CD4-positive, alpha-beta T cell (primary cell): ENCODE measurements at regions not wholly inside any gene's neighbourhood (a gene's known extent, or its start where the extent isn't known, plus 50 kb on each side); places are given as distances from the start of the nearest gene placed in this dataset.

Experiments used
- ATAC-seq: fragments of 200-7000 bp; cut with Tn5 transposase; one replicate; pipeline ENCODE4 v1.10.0; 2022; ENCODE audit warnings: mild to moderate bottlenecking; ENCODE audit not compliant: poor library complexity
- CTCF ChIA-PET: fragments of 350-600 bp; sonication (Branson Sonifier 250); formaldehyde crosslinking; loops from one replicate; lab custom pipeline; 2021; ENCODE audit warnings: antibody characterized with exemption, inconsistent platforms; lab: Charles Lee
- POLR2A ChIA-PET: fragments of 350-600 bp; sonication (Branson Sonifier 250); formaldehyde crosslinking; loops from one replicate; lab custom pipeline; 2021; ENCODE audit warnings: antibody characterized with exemption, inconsistent platforms; lab: Charles Lee
- DNase-seq, 14 experiments: peaks; one replicate each; pipeline ENCODE4 v3.0.0-alpha.2; 2013 to 2020; ENCODE audit warnings: mixed read lengths in 2 of 14
- H3K27ac ChIP-seq, 2 donors: one replicate each; pipeline versions ENCODE4 v1.5.1 to v1.7.0; 2013; ENCODE audit warnings: low read length in 2 of 2, low read depth in 1 of 2, mild to moderate bottlenecking in 1 of 2
- H3K27me3 ChIP-seq, 2 experiments: 1 replicate in 1 of 2; 2 replicates in 1 of 2; pipeline versions ENCODE4 v1.6.1 to v1.7.0; 2013; ENCODE audit warnings: low read length in 2 of 2, control low read depth in 1 of 2, mild to moderate bottlenecking in 1 of 2, moderate library complexity in 1 of 2; ENCODE audit not compliant: insufficient read depth in 2 of 2, control insufficient read depth in 1 of 2
- H3K36me3 ChIP-seq: one replicate; pipeline ENCODE4 v1.6.1; 2013; ENCODE audit warnings: low read length, control low read depth; ENCODE audit not compliant: insufficient read depth
- H3K4me1 ChIP-seq: one replicate; pipeline ENCODE4 v1.6.1; 2013; ENCODE audit warnings: low read length, control low read depth; ENCODE audit not compliant: insufficient read depth
- H3K4me3 ChIP-seq: one replicate; pipeline ENCODE4 v1.5.1; 2013; ENCODE audit warnings: mild to moderate bottlenecking, low read length, moderate library complexity
- H3K9me3 ChIP-seq, 2 experiments: 1 replicate in 1 of 2; 2 replicates in 1 of 2; pipeline versions ENCODE4 v1.6.1 to v1.7.0; 2013; ENCODE audit warnings: low read length in 2 of 2, mild to moderate bottlenecking in 2 of 2, control low read depth in 1 of 2, moderate library complexity in 1 of 2; ENCODE audit not compliant: control insufficient read depth in 1 of 2, insufficient read depth in 1 of 2
- H3K27ac Mint-ChIP-seq: one replicate; pipeline ENCODE4 v1.8.0; 2020; ENCODE audit warnings: mixed read lengths
- H3K27me3 Mint-ChIP-seq: one replicate; pipeline ENCODE4 v1.8.0; 2021; ENCODE audit warnings: mixed read lengths
- H3K36me3 Mint-ChIP-seq: one replicate; pipeline ENCODE4 v1.8.0; 2021; ENCODE audit warnings: low read depth, mixed read lengths
- H3K4me1 Mint-ChIP-seq: one replicate; pipeline ENCODE4 v1.8.0; 2021; ENCODE audit warnings: low read depth, mixed read lengths
- H3K4me3 Mint-ChIP-seq: one replicate; pipeline ENCODE4 v1.8.0; 2020; ENCODE audit warnings: mild to moderate bottlenecking, mixed read lengths
- H3K9me3 Mint-ChIP-seq: one replicate; pipeline ENCODE4 v1.8.0; 2020; ENCODE audit warnings: mixed read lengths
- intact Hi-C, 2 experiments: fragments of 100-400 bp; cut with DNase I in 1 of 2; cut with micrococcal nuclease in 1 of 2; formaldehyde crosslinking; loops; one replicate each; pipeline versions ENCODE4 v1.15.1 to v1.9.0; 2023 to 2025; cut with DNase I, micrococcal nuclease
- TF ChIP-seq, protein P1 (sequence below): fragments of 200-600 bp; IDR thresholded peaks from one replicate; pipeline ENCODE4 v1.8.0; 2022; ENCODE audit warnings: antibody characterized with exemption, mild to moderate bottlenecking

- Histone ChIP-seq H3K27me3 (no peaks in the 10 kb centered on the region), H3K27ac (no peak overlapping the region), H3K9me3 (no peaks in the 10 kb centered on the region), H3K36me3 (no peaks in the 10 kb centered on the region), H3K4me3 (no peak overlapping the region), H3K4me1 (no peaks in the 10 kb centered on the region)
- H3K27ac Mint-ChIP-seq = no peak overlapping the region
- no peaks in the 10 kb centered on the region for H3K36me3 Mint-ChIP-seq
- DNase-seq = no peak
- no peaks in the 10 kb centered on the region for H3K9me3 Mint-ChIP-seq
- ChIA-PET CTCF (no interaction called here), POLR2A (no interaction called here)
- no peak overlapping the region for H3K4me3 Mint-ChIP-seq
- ATAC-seq = no peak
- intact Hi-C loops = no loop called here
- no peaks in the 10 kb centered on the region for H3K4me1 Mint-ChIP-seq
- TF ChIP-seq, protein P1, sequence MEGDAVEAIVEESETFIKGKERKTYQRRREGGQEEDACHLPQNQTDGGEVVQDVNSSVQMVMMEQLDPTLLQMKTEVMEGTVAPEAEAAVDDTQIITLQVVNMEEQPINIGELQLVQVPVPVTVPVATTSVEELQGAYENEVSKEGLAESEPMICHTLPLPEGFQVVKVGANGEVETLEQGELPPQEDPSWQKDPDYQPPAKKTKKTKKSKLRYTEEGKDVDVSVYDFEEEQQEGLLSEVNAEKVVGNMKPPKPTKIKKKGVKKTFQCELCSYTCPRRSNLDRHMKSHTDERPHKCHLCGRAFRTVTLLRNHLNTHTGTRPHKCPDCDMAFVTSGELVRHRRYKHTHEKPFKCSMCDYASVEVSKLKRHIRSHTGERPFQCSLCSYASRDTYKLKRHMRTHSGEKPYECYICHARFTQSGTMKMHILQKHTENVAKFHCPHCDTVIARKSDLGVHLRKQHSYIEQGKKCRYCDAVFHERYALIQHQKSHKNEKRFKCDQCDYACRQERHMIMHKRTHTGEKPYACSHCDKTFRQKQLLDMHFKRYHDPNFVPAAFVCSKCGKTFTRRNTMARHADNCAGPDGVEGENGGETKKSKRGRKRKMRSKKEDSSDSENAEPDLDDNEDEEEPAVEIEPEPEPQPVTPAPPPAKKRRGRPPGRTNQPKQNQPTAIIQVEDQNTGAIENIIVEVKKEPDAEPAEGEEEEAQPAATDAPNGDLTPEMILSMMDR = no peak
- no peaks in the 10 kb centered on the region for H3K27me3 Mint-ChIP-seq
Measured at GRCh38 chr3:88225326-88226008, 75.7 kb downstream of the C3orf38 start.

DNA sequence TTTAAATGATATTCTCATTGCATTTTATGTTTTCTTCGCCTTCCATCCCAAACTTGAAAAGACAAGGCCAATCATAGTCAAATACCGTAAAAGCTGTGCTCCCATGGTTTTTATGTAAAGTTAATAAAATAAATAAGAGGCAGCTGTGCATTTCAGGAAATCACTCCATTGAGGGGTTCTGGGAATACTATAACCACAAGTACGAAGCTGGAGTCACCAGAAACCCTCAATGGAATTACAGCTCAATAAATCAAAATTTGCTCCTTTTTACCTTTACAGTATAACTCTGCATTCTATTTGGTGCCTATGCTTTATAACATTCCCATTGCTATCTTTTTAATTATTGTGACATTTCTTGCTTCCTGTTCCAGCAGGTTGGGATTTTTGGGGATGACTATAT, 77.2 kb downstream of the C3orf38 start:
- ATAC-seq (no peak), DNase-seq (no peak)
- Histone ChIP-seq H3K9me3 (no peaks in the 10 kb centered on the region), H3K36me3 (no peaks in the 10 kb centered on the region), H3K4me3 (no peak overlapping the region), H3K27ac (no peak overlapping the region), H3K4me1 (no peaks in the 10 kb centered on the region), H3K27me3 (no peaks in the 10 kb centered on the region)
- POLR2A ChIA-PET = no interaction called here
- Mint-ChIP-seq H3K9me3 (no peaks in the 10 kb centered on the region), H3K36me3 (no peaks in the 10 kb centered on the region), H3K4me3 (no peak overlapping the region), H3K27ac (no peak overlapping the region), H3K27me3 (no peaks in the 10 kb centered on the region), H3K4me1 (no peaks in the 10 kb centered on the region)
- TF ChIP-seq, protein P1 = no peak
- intact Hi-C loops = no loop called here
- CTCF ChIA-PET = interaction anchor here (1.2 kb wide), 1 partner anchor 10 kb away, joined by 3 read pairs; no protein-coding TSS in a partner anchor

DNA sequence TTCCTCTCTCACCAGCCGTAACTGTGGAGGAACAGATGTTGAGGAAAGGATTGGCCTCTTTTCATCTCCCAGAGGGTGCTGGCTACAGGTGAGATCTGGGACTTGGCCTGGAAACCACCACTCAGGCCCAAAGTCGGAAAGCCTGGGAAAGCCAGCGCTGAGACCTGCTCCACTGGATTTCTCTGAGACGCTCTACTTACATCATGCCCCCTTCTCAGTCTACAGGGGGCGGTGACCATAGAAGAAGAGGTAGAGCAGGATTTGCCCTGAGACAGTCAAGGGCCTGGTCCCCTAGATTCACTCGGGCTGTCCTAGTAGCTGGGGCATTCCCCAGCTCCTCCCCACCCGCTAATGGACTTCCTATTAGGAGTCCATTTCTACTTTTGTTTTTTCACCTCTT, 80.9 kb downstream of the C3orf38 start:
- Mint-ChIP-seq H3K27me3 (no peaks in the 10 kb centered on the region), H3K9me3 (no peaks in the 10 kb centered on the region), H3K4me1 (no peaks in the 10 kb centered on the region), H3K27ac (no peak overlapping the region), H3K4me3 (no peak overlapping the region), H3K36me3 (no peaks in the 10 kb centered on the region)
- intact Hi-C loops = no loop called here
- Histone ChIP-seq H3K27ac (no peak overlapping the region), H3K9me3 (no peaks in the 10 kb centered on the region), H3K4me3 (no peak overlapping the region), H3K27me3 (no peaks in the 10 kb centered on the region), H3K36me3 (no peaks in the 10 kb centered on the region), H3K4me1 (no peaks in the 10 kb centered on the region)
- ChIA-PET POLR2A (no interaction called here), CTCF (no interaction called here)
- no peak for ATAC-seq
- no peak for DNase-seq
- TF ChIP-seq, protein P1 = no peak
